ENCODE measurements at regions not wholly inside any gene's neighbourhood (a gene's known extent, or its start where the extent isn't known, plus 50 kb on each side); places are given as distances from the start of the nearest gene placed in this dataset.

GRCh38 chr6:26194329-26194701, 107.1 kb downstream of the HFE start:
- intact Hi-C loops (cut with micrococcal nuclease; ENCODE audit: unreplicated experiment), result no loop called here
- CTCF ChIA-PET, result no interaction called here
- POLR2A ChIA-PET (ENCODE audit: low non-redundant PET), result no interaction called here
- peak overlapping the region; percentile 63 for H3K4me3 ChIP-seq (ENCODE audit: low read depth, low read length, poor library complexity, severe bottlenecking)
- H3K36me3 ChIP-seq (ENCODE audit: insufficient read depth, low read length, poor library complexity, severe bottlenecking), result no peaks in the 10 kb centered on the region
- DNase-seq (ENCODE audit: low spot score), result no peak
- peaks cover 3% of the 10 kb centered on the region for H3K4me1 ChIP-seq (ENCODE audit: insufficient read depth, low read length, poor library complexity, severe bottlenecking)
- H3K27ac ChIP-seq (ENCODE audit: low read depth, low read length, poor library complexity, severe bottlenecking), result peak overlapping the region; percentile 87
- no peaks in the 10 kb centered on the region for H3K27me3 ChIP-seq (replicated peaks; ENCODE audit: insufficient read depth, low read depth, low read length, poor library complexity)
- TF ChIP-seq CTCF (conservative IDR thresholded peaks at IDR 0.05; ENCODE audit: low read depth, low read length) (no peak), EZH2 (IDR thresholded peaks at IDR 0.05; ENCODE audit: borderline replicate concordance, low read depth, low read length, poor library complexity, severe bottlenecking) (no peak)
- H3K9me3 ChIP-seq (ENCODE audit: low read depth, low read length, poor library complexity, severe bottlenecking), result no peaks in the 10 kb centered on the region
- BruUV-seq (replicated peaks), result no TSS peak

GRCh38 chr6:26194816-26195375, 107.7 kb downstream of the HFE start:
- no peak for DNase-seq (ENCODE audit: low spot score)
- Histone ChIP-seq H3K4me3 (ENCODE audit: low read depth, low read length, poor library complexity, severe bottlenecking) (peak overlapping the region; percentile 63), H3K27ac (ENCODE audit: low read depth, low read length, poor library complexity, severe bottlenecking) (peak overlapping the region; percentile 87), H3K27me3 (replicated peaks; ENCODE audit: insufficient read depth, low read depth, low read length, poor library complexity) (no peaks in the 10 kb centered on the region), H3K9me3 (ENCODE audit: low read depth, low read length, poor library complexity, severe bottlenecking) (no peaks in the 10 kb centered on the region), H3K4me1 (ENCODE audit: insufficient read depth, low read length, poor library complexity, severe bottlenecking) (peaks cover 2% of the 10 kb centered on the region), H3K36me3 (ENCODE audit: insufficient read depth, low read length, poor library complexity, severe bottlenecking) (no peaks in the 10 kb centered on the region)
- no TSS peak for BruUV-seq (replicated peaks)
- TF ChIP-seq EZH2 (IDR thresholded peaks at IDR 0.05; ENCODE audit: borderline replicate concordance, low read depth, low read length, poor library complexity, severe bottlenecking), result no peak
- TF ChIP-seq CTCF (conservative IDR thresholded peaks at IDR 0.05; ENCODE audit: low read depth, low read length), result no peak
- ChIA-PET CTCF (no interaction called here), POLR2A (ENCODE audit: low non-redundant PET) (interaction anchor here (0.6 to 5.4 kb wide), 4 partner anchors 21 to 1696 kb away, joined by 3 to 85 read pairs (median 8); a partner anchor contains a TSS)
- intact Hi-C loops (cut with micrococcal nuclease; ENCODE audit: unreplicated experiment), result loop anchor here (5.0 kb wide), 1 partner anchor 73 kb away; a partner anchor contains a TSS

- Histone ChIP-seq H3K27me3 (replicated peaks; ENCODE audit: insufficient read depth, low read depth, low read length, poor library complexity) (no peaks in the 10 kb centered on the region), H3K4me3 (ENCODE audit: low read depth, low read length, poor library complexity, severe bottlenecking) (peak overlapping the region; percentile 63), H3K27ac (ENCODE audit: low read depth, low read length, poor library complexity, severe bottlenecking) (peak overlapping the region; percentile 87), H3K4me1 (ENCODE audit: insufficient read depth, low read length, poor library complexity, severe bottlenecking) (no peaks in the 10 kb centered on the region), H3K9me3 (ENCODE audit: low read depth, low read length, poor library complexity, severe bottlenecking) (no peaks in the 10 kb centered on the region), H3K36me3 (ENCODE audit: insufficient read depth, low read length, poor library complexity, severe bottlenecking) (no peaks in the 10 kb centered on the region)
- DNase-seq (ENCODE audit: low spot score), result peak; percentile 90
- ChIA-PET CTCF (no interaction called here), POLR2A (ENCODE audit: low non-redundant PET) (interaction anchor here (0.6 to 5.4 kb wide), 6 partner anchors 21 to 1696 kb away, joined by 3 to 85 read pairs (median 6); a partner anchor contains a TSS)
- no TSS peak for BruUV-seq (replicated peaks)
- intact Hi-C loops (cut with micrococcal nuclease; ENCODE audit: unreplicated experiment), result loop anchor here (5.0 kb wide), 1 partner anchor 73 kb away; a partner anchor contains a TSS
- TF ChIP-seq EZH2 (IDR thresholded peaks at IDR 0.05; ENCODE audit: borderline replicate concordance, low read depth, low read length, poor library complexity, severe bottlenecking), result no peak
- no peak for TF ChIP-seq CTCF (conservative IDR thresholded peaks at IDR 0.05; ENCODE audit: low read depth, low read length)
These were observed 108.2 kb downstream of the HFE start for GRCh38 chr6:26195376-26195923.

Measured in A673 (cell line).